MG63 (cell line): ENCODE measurements at regions not wholly inside any gene's neighbourhood (a gene's known extent, or its start where the extent isn't known, plus 50 kb on each side); places are given as distances from the start of the nearest gene placed in this dataset.

ENCODE experiments used
- DNase-seq: peaks from one replicate; pipeline ENCODE4 v3.0.0-alpha.2; 2020
- H3K27me3 ChIP-seq: fragments of 250-450 bp; sonication (Bioruptor Pico); 2 replicates; pipeline ENCODE4 v1.5.1; 2020; ENCODE audit warnings: mild to moderate bottlenecking, moderate library complexity
- H3K36me3 ChIP-seq: fragments of 250-450 bp; sonication (Bioruptor Pico); 2 replicates; pipeline ENCODE4 v1.5.1; 2020; ENCODE audit warnings: mild to moderate bottlenecking, moderate library complexity
- H3K4me3 ChIP-seq: fragments of 250-450 bp; sonication (Bioruptor Pico); 2 replicates; pipeline ENCODE4 v1.5.1; 2020; ENCODE audit warnings: mild to moderate bottlenecking, moderate library complexity
- H3K9me3 ChIP-seq: fragments of 250-450 bp; sonication (Bioruptor Pico); 2 replicates; pipeline ENCODE4 v1.5.1; 2020; ENCODE audit warnings: mild to moderate bottlenecking, moderate library complexity

DNA sequence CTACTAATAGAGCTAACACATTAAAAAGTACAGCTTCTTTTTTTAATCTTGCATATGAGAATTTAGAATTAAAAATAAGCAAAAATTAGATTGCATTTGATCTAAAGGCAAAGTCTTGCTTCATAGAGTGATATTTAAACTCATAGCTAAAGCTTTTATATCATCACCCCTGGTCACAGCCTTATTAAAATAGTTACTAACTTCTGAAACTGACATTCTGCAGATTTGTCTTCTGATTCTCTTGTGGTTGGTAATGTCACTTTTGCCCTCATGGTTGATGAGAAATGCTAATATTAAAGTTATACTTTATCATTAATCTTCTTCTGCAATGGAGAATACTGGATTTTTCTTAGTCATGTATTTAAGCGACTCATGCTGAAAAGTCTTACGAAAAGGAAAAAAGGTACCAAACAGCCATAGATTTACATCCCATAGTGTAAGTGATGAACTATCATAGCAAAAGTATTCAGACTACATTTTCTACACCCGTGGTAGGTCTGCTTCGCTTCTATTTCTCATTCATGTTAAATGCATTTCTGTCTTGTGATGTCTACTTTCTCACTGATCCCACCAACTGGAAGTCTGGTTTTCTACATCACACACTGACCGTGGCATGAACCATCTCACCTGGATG, 330.5 kb upstream of the B3GALT2 start:
- H3K9me3 ChIP-seq, result no peaks in the 10 kb centered on the region
- H3K36me3 ChIP-seq, result no peaks in the 10 kb centered on the region
- no peak overlapping the region for H3K4me3 ChIP-seq
- no peak for DNase-seq
- no peaks in the 10 kb centered on the region for H3K27me3 ChIP-seq

DNA sequence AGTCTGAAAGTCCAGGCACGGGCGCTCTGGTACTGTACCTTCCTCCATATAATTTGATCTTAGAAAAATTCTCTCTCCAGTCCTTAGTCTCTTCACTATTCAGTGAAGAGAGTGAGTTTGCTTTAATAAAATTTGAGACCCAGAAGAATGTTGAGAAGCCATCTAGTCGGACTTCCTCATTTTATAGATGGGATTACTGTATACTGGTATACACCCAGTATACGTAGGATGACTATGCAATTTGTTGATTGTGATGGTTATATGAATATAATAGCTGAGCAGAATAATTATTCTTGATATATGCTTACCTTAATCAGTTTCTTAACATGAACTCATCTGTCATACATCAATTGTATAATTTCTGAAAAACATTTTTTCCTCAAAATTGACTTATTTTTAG, 328.0 kb upstream of the B3GALT2 start:
- H3K36me3 ChIP-seq, result no peaks in the 10 kb centered on the region
- no peaks in the 10 kb centered on the region for H3K9me3 ChIP-seq
- H3K27me3 ChIP-seq, result no peaks in the 10 kb centered on the region
- no peak for DNase-seq
- H3K4me3 ChIP-seq, result no peak overlapping the region

DNA sequence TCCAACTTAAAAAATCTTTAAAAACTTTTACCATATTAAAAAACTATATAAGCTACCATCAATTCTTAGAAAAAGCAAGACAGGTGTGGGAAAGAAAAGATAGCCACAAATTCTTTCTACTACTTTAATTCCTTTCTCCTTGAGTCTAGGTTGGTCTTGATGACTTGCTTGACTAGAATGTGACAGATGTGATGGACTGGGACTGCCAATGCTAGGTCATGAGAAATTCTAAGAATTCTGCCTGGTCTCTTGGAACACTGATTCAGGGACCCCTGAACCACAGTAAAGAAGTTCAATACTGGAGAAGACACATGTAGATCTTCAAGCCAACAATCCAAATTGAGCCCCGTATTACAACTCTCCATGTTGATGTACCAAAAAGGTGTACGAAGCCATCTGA, 326.6 kb upstream of the B3GALT2 start:
- no peak overlapping the region for H3K4me3 ChIP-seq
- H3K27me3 ChIP-seq, result no peaks in the 10 kb centered on the region
- DNase-seq, result no peak
- H3K36me3 ChIP-seq, result no peaks in the 10 kb centered on the region
- no peaks in the 10 kb centered on the region for H3K9me3 ChIP-seq

DNA sequence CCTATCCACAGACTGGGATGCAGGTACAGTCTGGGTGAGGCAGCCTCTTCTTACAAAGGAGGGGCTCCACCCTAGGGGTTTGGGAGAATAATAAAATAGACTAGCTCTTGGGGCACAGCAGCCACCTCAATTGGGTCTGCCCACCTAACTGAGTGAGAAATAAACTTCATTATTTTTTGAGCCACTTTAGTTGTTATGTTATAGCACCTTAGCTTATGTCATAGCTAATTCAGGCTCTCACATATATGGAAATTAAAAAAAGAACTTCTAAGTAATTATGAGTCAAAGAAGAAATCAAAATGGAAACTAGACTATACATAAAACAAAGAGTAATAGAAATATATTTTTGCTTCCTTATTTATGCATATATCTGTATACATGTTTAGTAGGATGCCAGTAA, 318.5 kb upstream of the B3GALT2 start:
- DNase-seq, result no peak
- Histone ChIP-seq H3K4me3 (no peak overlapping the region), H3K27me3 (no peaks in the 10 kb centered on the region), H3K36me3 (no peaks in the 10 kb centered on the region), H3K9me3 (no peaks in the 10 kb centered on the region)

DNA sequence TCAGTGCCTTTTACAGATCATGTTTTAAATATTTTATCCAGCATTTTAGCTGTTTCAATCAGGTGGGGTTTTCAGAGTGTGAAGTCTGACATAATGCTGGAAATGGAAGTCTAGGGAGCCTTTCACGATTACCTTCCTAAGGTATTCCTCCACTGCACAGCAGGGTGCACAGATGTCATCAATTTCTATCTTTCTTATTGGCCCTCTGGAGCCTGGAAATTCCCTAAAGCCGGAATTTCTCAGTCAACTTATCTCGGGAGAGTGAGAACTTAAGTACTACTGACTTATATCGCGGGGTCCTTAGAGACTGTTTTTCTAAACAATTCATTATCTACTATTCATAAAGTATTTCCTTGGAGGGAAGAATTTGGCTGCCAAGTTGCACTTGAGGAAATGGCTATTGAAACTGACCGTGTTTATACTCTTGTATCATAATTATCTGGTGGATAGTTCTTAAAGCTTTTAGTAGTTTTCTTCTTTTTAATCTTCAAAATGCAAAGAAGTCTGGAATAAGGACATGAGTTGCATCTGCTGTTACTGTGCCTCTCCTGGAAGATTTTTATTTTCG, 311.8 kb upstream of the B3GALT2 start:
- H3K36me3 ChIP-seq, result no peaks in the 10 kb centered on the region
- DNase-seq, result no peak
- H3K27me3 ChIP-seq, result no peaks in the 10 kb centered on the region
- no peaks in the 10 kb centered on the region for H3K9me3 ChIP-seq
- no peak overlapping the region for H3K4me3 ChIP-seq

DNA sequence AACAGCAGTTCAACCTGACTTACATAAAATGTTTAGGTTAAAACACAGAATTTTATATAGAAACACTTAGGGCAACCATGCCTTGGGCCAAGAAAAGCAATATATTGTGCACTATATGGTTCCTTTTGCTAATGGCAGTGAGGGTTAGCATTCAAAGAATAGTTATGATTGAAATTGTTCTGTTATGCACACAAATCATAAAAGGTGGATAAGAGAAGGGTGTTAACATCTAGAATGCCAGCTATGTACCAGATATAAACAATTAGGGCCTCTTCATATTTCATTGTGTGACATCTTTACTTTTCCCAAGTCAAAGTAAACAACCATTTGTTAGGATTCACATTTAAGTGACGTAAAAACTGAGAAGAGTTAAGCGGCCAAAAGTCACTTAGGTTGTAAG, 308.0 kb upstream of the B3GALT2 start:
- Histone ChIP-seq H3K36me3 (no peaks in the 10 kb centered on the region), H3K4me3 (no peak overlapping the region), H3K27me3 (no peaks in the 10 kb centered on the region), H3K9me3 (no peaks in the 10 kb centered on the region)
- DNase-seq, result no peak

DNA sequence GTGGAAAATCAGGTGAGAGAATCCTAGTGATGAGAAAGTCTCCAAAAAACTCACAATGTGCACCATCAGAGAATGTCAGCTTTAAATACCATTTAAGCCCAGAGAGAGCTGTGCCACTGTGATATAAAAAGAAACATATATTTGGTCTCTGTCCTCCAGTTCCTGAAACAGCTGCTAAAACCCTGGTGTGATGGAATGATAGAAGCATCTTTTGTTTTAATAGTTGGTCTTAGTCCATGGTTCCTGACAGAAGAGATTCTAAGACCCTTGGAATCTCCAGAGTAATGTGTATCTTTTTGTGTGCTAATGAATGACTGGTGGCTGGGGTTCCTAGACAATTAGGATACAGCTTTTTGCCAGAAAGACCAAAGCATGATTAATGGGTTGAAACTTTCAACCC, 302.8 kb upstream of the B3GALT2 start:
- H3K9me3 ChIP-seq, result 0 out of 2 replicates have a peak, but pooled peaks cover 4% of the 10 kb centered on the region
- no peak for DNase-seq

DNA sequence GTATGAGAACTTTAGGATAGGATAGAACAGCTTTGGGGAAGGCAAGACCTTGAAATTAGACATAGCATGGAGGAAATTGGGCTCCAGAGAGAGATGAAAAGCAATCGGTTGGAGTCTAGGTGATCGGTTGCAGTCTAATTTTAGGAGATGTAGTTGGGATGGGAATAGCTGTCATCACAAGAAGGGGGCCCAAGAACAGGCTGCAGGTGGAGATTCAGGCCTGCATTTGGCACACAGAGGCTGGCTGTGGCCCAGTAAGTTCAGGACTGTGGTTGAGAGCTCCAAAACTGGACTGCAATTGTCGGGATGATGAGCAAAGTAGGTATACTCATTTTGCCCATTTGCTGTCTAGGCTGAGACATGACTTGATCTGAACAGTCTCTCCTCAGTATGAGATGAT, 301.3 kb upstream of the B3GALT2 start:
- no peak for DNase-seq
- Histone ChIP-seq H3K27me3 (no peaks in the 10 kb centered on the region), H3K9me3 (0 out of 2 replicates have a peak, but pooled peaks cover 4% of the 10 kb centered on the region), H3K4me3 (no peak overlapping the region), H3K36me3 (no peaks in the 10 kb centered on the region)

More for the DNA sequence above, 302.8 kb upstream of the B3GALT2 start:
- Histone ChIP-seq H3K27me3 (no peaks in the 10 kb centered on the region), H3K36me3 (no peaks in the 10 kb centered on the region), H3K4me3 (no peak overlapping the region)

DNA sequence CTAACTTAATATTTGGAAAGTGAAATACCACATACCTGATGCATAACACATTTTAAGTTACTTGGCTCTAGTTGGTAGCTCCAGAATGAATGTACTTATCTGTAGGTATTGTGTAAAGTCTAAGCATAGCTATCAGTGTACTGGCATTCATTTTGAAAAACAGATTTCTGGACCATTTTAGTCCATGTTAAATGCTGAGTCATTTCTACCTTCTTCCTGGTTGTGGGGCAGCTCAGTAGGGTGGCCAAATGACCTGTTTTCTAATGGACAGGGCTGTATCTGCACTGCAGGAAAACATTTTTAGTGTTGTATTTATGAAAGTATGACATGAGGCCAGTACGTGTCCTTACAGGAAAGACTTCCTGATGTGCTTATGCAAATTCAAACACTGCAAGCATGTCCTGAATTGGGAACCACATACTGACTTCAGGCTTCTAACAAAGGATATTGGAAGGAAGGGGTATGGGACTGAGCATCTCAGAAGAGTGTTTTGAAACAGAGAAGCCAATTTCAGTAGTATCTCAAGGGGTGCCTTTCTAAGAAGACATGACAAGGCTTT, 300.3 kb upstream of the B3GALT2 start:
- Histone ChIP-seq H3K36me3 (no peaks in the 10 kb centered on the region), H3K4me3 (no peak overlapping the region), H3K27me3 (no peaks in the 10 kb centered on the region), H3K9me3 (0 out of 2 replicates have a peak, but pooled peaks cover 4% of the 10 kb centered on the region)
- DNase-seq, result no peak

DNA sequence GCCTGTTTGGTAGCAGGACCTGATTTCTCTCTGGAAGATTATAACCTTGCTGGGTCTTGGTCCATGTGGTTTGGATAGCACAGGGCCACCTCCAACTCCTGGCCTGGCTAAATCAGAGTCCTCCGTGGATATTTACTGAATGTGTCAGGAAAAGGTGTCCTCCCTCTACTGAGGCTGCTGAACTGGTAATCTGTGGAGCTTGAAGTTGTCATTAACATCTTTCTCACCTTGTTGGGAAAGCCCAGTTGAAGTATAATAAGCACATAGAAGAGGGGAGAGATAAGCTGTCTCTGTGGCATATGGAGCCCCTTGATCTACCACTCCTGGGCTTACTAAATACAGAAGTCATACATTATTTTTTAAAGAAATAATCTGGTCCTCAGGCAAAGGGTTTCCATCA, 294.3 kb upstream of the B3GALT2 start:
- Histone ChIP-seq H3K9me3 (0 out of 2 replicates have a peak, but pooled peaks cover 3% of the 10 kb centered on the region), H3K27me3 (no peaks in the 10 kb centered on the region)

DNA sequence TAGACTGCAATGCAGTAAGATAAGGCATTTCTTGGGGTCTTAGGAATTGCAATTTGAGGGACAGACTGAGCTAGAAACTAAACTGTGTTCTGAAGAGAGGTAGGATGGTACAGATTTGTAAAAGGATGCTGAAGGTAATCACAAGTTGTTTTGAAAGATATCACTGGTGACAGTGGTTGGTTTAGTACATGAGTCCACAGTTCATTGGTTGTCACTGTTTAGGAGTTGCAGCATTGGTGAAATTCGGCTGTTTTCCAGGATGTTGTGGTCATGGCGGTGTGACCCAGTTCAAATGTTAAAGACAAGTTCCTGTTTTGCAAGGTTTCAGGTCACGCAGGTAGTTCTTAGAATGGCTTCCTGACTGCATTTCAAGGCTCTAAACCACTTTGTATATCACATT, 292.8 kb upstream of the B3GALT2 start:
- Histone ChIP-seq H3K27me3 (no peaks in the 10 kb centered on the region), H3K9me3 (no peaks in the 10 kb centered on the region), H3K36me3 (no peaks in the 10 kb centered on the region), H3K4me3 (no peak overlapping the region)
- no peak for DNase-seq

More for the DNA sequence above, 294.3 kb upstream of the B3GALT2 start:
- no peak overlapping the region for H3K4me3 ChIP-seq
- no peaks in the 10 kb centered on the region for H3K36me3 ChIP-seq
- DNase-seq, result no peak

DNA sequence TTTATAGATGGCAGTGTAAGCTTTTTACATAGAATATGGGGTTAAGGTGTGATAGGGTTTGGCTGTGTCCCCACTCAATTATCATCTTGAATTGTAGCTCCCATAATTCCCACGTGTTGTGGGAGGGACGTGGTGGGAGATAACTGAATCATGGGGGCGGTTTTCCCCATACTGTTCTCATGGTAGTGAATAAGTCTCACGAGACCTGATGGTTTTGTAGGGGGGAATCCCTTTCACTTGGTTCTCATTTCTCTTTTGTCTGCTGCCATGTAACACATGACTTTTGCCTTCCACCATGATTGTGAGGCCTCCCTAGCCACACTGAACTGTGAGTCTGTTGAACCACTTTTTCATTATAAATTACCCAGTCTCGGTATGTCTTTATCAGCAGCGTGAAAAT, 290.3 kb upstream of the B3GALT2 start:
- no peak for DNase-seq
- H3K27me3 ChIP-seq, result no peaks in the 10 kb centered on the region
- no peaks in the 10 kb centered on the region for H3K36me3 ChIP-seq
- H3K4me3 ChIP-seq, result no peak overlapping the region
- no peaks in the 10 kb centered on the region; the same call in 1 of the 2 replicates for H3K9me3 ChIP-seq

DNA sequence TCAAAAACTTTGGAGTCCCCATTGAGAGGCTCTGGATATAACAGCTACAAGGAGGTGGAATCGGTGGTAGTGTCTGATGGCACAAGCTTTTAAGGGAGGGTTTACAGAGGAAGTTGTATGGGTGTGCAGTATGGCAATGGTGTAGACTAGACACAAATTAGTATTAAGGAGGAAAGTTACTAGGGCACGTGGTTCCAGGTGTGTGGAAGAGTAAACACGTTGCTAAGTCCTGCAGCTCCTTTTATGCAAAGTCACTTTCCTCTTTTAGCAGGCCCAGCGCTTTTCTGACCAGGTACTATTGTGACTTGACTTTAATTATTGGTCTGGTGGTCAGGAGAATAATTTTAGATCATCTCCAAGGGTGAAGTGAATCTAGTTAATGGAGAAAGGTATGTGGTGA, 287.5 kb upstream of the B3GALT2 start:
- H3K9me3 ChIP-seq, result no peaks in the 10 kb centered on the region; the same call in 1 of the 2 replicates
- no peaks in the 10 kb centered on the region for H3K36me3 ChIP-seq
- no peaks in the 10 kb centered on the region for H3K27me3 ChIP-seq
- H3K4me3 ChIP-seq, result no peak overlapping the region
- DNase-seq, result no peak

DNA sequence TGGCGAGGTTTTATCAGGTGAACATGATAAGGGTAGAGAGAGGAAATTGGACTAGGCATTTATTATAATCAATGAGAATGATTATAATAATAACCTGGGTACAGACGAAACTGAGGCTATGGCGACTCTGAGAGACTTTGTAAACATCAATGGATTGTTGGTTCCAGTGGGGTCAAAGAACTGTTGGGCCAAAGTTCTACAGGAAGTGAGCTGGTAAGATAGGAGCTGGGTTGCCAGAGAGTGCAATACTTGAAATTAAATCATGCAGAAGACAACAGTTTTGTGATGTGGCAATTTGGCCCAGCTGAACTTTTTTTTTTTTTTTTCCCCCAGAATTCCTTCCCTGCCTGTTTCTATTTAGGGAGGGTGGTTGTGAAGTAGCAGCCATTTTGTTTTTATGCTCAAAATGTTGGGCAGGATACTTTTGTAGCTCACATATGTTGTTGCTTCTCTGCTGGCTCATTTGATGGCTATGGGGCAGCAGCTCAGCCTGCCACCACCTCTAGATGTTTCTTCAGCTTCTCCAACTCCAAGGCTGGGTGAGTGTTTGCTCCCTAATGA, 286.5 kb upstream of the B3GALT2 start:
- DNase-seq, result no peak
- Histone ChIP-seq H3K4me3 (no peak overlapping the region), H3K36me3 (no peaks in the 10 kb centered on the region), H3K9me3 (no peaks in the 10 kb centered on the region; the same call in 1 of the 2 replicates), H3K27me3 (no peaks in the 10 kb centered on the region)

DNA sequence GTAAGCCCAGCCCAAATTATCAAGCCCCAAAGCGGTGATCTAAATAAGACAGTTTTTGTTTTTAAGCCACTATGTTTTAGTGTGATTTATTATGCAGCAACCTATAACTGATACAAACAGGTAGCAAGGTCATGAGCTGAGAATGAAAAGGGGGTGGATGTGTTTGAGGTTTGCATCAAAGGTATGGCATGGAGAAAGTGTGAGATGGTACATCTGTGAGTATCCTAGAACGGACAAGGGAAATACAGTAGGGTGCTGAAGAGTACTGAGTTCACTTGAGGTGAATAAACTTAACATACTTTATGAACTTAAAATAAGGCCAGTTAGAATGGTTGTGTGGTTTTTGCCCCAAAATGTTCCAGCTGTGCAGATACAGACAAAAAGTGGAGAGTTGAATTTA, 286.0 kb upstream of the B3GALT2 start:
- no peak for DNase-seq
- no peak overlapping the region for H3K4me3 ChIP-seq
- no peaks in the 10 kb centered on the region; the same call in 1 of the 2 replicates for H3K9me3 ChIP-seq
- no peaks in the 10 kb centered on the region for H3K27me3 ChIP-seq
- no peaks in the 10 kb centered on the region for H3K36me3 ChIP-seq

DNA sequence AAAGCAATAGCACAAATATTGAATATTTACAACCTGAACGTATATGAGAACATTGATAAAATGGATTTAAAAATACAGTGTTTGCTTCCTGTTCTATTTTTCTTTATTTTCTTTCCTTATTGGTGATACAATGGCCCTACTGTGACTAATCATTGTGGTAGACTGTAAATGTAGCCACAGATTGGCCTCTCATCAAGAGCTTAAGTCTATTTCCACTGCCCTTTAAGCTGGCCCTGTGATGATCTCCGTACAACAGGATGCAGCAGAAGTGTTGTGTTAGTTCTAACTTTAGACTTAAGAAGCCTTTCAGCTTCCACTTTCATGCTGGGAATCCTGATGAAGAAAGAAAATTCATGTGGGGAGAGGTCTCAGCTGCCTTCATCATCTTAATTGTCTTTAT, 285.6 kb upstream of the B3GALT2 start:
- no peaks in the 10 kb centered on the region for H3K36me3 ChIP-seq
- H3K4me3 ChIP-seq, result no peak overlapping the region
- H3K27me3 ChIP-seq, result no peaks in the 10 kb centered on the region
- H3K9me3 ChIP-seq, result no peaks in the 10 kb centered on the region; the same call in 1 of the 2 replicates
- DNase-seq, result no peak

DNA sequence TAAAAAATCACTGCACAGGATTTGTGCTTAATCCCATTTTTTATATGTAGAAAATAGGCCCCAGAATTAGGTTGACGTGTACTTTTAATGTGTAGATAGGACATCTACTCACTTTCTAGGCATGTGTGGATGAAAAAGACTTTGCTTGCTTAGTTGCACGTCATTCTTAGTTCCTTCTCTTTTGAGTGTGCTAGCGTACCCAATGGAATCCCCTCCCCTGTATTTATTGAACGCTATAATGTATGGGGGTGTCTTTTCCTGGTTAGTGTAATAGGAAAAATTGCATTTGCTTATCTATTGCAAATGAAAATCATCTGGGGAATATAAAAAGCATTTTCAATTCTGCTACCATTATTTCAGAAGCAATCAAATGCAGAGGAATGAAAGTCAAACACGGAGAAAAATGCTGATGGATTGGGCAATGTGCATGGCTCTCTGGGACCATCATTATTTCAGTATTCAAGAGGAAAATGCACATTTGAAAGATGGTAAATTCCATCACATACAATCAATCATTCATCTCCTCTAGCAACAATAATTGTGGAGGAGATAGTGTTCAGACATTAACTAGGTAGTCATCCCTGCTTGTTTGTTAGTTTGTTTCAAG, 277.0 kb upstream of the B3GALT2 start:
- no peaks in the 10 kb centered on the region for H3K36me3 ChIP-seq
- no peak overlapping the region for H3K4me3 ChIP-seq
- 0 out of 2 replicates have a peak, but pooled peaks cover 3% of the 10 kb centered on the region for H3K27me3 ChIP-seq
- no peak for DNase-seq
- H3K9me3 ChIP-seq, result no peaks in the 10 kb centered on the region
